ENCODE measurements at regions not wholly inside any gene's neighbourhood (a gene's known extent, or its start where the extent isn't known, plus 50 kb on each side); places are given as distances from the start of the nearest gene placed in this dataset.
"Not testable (repeated sequence)": the region's sequence is repeated elsewhere in the genome, so short reads cannot be mapped to it uniquely, and the experiment has no call there.

DNA sequence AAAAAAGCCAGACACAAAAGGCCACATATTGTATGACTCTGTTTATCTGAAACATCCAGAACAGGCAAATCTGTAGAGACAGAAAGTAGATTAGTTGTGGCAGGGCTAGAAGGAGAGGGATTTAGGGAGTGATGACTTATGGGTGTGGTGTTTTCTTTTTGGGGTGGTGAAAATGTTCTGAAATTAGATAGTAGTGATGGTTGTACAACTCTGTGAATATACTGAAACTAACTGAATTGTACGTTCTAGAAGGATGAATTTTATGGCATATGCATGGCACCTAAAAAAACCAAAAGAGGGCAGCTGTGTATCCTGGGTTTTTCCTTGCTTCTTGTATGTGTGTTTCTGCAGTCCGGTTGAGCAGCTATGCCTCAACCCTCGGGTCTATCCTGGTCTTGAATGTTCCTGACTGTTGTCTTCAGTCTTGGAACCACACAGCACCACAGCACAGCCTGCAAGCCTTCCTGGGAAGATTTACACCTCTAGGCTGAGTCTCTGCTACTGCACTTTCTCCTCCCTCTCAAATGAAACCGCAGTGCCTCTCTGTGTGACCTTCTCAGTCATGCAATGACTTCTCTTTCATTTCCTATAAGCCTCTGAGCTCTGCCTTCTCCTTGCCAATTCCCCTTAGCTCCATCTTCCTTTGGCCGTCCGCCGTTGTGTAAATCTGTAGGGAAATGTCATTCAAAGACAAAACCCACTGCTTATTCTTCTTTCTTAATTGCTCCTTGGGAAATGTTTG is 269.1 kb upstream of the PLGLB1 start:
- H3K36me3 Mint-ChIP-seq (ENCODE audit: low read depth); DNase-seq (ENCODE audit: low spot score); H3K9me3 Mint-ChIP-seq; intact Hi-C loops (cut with micrococcal nuclease); H3K27me3 Mint-ChIP-seq (ENCODE audit: insufficient read depth): not testable (repeated sequence)
- H3K4me1 Mint-ChIP-seq (ENCODE audit: low read depth): peaks cover 19% of the 10 kb centered on the region
- H3K27ac Mint-ChIP-seq: peak overlapping the region; percentile 65
- H3K4me3 Mint-ChIP-seq: peak overlapping the region; percentile 65

DNA sequence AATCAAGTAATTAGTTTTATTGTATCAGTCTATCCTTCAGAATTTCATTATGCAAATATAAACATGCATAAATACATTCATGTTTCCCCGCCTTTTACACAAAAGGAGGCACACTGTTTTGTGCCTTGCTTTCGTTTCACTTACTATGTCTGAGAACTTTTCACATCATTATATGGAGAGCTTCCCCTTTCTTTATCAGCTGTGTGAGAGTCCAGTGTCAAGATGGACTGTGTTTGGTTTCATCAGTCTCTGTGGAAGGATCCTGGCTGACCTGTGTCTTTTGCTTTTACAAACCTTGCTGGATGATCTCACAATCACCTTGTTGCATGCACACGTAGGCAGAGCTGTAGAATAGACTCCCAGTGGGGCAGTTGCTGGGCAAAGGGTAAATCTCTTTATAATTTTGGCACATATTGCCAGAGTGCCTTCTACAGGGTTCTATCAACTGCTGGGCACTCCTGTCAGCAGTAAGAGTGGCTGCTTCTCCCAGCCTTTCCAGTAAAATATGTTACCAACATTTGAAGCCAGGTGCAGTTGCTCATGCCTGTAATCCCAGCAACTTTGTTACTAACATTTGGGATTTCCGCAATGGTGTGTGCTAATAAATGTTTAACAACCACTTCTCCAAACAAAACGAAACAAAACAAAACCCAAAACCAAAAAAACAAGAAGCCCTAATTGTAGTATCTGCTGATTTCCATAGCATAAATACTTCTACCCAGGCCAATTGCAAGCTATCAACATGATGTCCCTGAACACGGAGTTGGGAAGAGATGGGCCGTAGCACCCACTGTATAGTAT is 270.0 kb upstream of the PLGLB1 start:
- H3K27ac Mint-ChIP-seq; DNase-seq (ENCODE audit: low spot score); H3K27me3 Mint-ChIP-seq (ENCODE audit: insufficient read depth); H3K36me3 Mint-ChIP-seq (ENCODE audit: low read depth); H3K9me3 Mint-ChIP-seq; intact Hi-C loops (cut with micrococcal nuclease); H3K4me3 Mint-ChIP-seq: not testable (repeated sequence)
- H3K4me1 Mint-ChIP-seq (ENCODE audit: low read depth): peaks cover 19% of the 10 kb centered on the region

DNA sequence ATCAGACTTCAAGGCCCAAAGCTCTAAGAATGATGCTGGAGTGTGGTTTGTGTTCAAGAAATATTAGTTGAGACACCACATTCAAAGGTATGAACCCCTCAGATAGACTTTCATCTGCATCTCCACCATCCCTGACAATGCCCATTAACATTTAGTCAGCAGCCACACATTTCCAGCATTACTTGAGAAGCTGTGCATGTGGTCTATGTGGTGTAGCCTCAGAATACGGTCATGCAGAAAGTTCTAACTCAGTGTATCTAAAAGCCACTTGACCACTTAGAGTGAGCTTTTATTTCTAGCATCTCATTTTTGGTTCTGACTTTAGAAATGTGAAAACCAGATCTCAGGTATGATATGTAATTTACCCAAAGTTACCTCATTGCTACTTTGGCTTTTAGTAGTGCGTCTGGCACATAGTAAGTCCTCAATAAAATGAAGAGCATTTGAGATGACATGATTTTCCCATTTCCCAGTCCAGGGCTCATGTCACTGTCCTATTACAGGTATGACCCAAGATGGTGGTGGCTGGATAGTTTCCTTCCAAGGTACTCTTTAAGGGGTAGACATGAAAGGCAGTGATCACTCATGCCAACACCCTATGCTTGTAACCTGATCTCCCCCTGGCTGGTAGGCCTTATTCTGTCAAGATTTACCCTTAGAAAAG is 272.4 kb upstream of the PLGLB1 start:
- DNase-seq (ENCODE audit: low spot score); H3K27ac Mint-ChIP-seq; H3K9me3 Mint-ChIP-seq; H3K36me3 Mint-ChIP-seq (ENCODE audit: low read depth); H3K4me3 Mint-ChIP-seq; intact Hi-C loops (cut with micrococcal nuclease); H3K27me3 Mint-ChIP-seq (ENCODE audit: insufficient read depth): not testable (repeated sequence)
- peaks cover 19% of the 10 kb centered on the region for H3K4me1 Mint-ChIP-seq (ENCODE audit: low read depth)

DNA sequence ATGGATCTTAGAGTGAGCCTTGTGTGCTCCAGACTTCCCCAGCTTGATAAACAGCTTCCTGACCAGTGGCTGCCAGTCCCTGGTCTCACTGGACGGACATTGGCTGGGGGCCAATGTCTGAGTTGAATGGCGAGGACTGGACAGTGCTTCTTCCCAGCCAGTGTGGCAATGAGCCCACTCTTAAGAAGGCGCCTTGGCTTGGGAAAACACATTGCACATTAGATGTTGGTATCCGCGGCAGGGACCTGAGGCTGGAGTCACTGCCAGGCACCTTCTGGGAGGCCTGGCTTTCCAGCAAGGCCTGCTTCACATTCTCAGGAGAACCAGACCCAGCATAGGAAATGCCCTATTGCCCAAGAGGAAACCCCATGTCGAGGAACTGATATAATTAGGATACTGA is 273.5 kb upstream of the PLGLB1 start:
- intact Hi-C loops (cut with micrococcal nuclease): not testable (repeated sequence)

DNA sequence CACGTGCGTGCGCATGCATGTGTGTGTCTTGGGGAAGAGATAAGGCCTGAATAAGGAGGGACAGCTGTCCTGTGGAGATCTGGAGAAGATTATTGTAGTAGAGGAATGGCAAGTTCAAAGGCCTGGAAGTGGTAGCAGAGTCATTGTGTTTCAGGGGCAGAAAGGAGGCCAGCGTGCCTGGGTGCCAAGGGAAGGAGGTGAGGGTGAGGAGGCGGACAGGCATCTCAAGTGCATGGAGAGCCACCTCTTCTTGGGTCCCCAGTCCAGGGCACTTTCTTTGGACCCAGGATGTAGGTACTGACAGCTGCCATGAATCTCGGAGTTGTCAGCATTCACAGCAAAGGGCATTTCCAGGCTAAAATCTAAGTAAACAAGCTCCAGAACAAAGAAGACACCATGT is 279.7 kb upstream of the PLGLB1 start:
- H3K9me3 Mint-ChIP-seq; H3K4me3 Mint-ChIP-seq; H3K27ac Mint-ChIP-seq; H3K4me1 Mint-ChIP-seq (ENCODE audit: low read depth); DNase-seq (ENCODE audit: low spot score); H3K36me3 Mint-ChIP-seq (ENCODE audit: low read depth); H3K27me3 Mint-ChIP-seq (ENCODE audit: insufficient read depth); intact Hi-C loops (cut with micrococcal nuclease): not testable (repeated sequence)

More for the DNA sequence above, 273.5 kb upstream of the PLGLB1 start:
- not testable (repeated sequence) for H3K36me3 Mint-ChIP-seq (ENCODE audit: low read depth); H3K4me3 Mint-ChIP-seq; DNase-seq (ENCODE audit: low spot score); H3K9me3 Mint-ChIP-seq; H3K27me3 Mint-ChIP-seq (ENCODE audit: insufficient read depth); H3K27ac Mint-ChIP-seq
- peaks cover 19% of the 10 kb centered on the region for H3K4me1 Mint-ChIP-seq (ENCODE audit: low read depth)

DNA sequence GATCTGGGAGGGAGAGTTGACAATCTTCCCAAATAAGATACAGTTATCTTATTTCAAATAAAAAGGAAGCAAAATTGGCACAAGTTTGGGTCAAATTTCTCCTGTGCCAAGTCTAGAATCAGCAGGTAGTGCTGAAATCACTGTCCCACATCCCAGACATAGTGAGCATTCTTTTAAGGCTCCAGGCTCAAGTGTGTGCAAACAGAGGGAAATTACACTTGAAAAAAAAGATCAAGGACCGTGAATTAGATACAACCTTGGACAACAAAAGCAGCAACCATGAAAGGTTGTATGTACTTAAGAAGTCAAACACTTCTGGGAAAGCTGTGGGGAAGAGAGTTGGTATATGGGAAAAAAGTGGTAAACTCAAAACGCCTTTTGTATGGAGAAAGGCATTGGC is 280.2 kb upstream of the PLGLB1 start:
- H3K9me3 Mint-ChIP-seq; H3K27me3 Mint-ChIP-seq (ENCODE audit: insufficient read depth); H3K4me3 Mint-ChIP-seq; H3K36me3 Mint-ChIP-seq (ENCODE audit: low read depth); H3K4me1 Mint-ChIP-seq (ENCODE audit: low read depth); H3K27ac Mint-ChIP-seq; intact Hi-C loops (cut with micrococcal nuclease); DNase-seq (ENCODE audit: low spot score): not testable (repeated sequence)

DNA sequence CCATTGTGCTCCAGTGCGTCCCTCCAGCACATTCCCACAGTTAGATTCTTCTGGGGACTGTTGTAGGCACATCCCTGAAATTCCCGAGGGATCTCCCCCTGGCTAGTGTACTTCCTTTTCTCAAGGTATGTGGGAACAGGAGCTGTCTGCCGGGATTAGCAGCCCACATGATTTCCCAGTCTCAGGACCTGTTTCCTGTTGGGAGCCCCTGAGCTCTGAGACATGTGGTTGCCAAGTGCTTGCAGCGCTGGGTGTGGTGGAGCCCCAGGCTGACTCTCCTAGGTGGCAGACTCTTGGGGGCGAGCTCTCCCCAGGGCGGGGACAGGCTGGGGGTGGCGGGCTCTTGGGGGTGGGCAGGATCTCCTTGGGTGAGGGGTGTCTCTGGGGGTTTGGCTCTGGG is 287.0 kb upstream of the PLGLB1 start:
- DNase-seq (ENCODE audit: low spot score); H3K27me3 Mint-ChIP-seq (ENCODE audit: insufficient read depth); H3K36me3 Mint-ChIP-seq (ENCODE audit: low read depth); intact Hi-C loops (cut with micrococcal nuclease); H3K27ac Mint-ChIP-seq; H3K9me3 Mint-ChIP-seq; H3K4me3 Mint-ChIP-seq: not testable (repeated sequence)
- peaks cover 12% of the 10 kb centered on the region for H3K4me1 Mint-ChIP-seq (ENCODE audit: low read depth)

DNA sequence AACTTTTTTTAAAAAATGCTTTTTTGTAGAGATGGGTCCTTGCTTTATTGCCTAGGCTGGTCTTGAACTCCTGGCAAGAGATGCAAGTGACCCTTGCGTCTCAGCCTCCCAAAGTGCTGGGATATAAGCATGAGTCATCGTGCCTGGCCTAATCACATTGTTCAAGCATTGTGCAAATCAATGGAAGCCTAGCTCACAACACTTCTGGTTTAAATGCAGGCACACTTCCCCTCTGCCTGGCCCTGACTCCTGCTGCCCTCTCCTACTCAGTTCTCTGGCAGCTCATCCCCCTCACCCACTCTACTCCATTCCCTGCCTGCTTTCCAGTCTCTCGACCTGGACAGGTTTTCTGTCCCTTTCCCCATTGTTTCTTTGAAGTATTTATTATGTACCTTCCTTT is 288.1 kb upstream of the PLGLB1 start:
- H3K27ac Mint-ChIP-seq; H3K9me3 Mint-ChIP-seq; intact Hi-C loops (cut with micrococcal nuclease); H3K36me3 Mint-ChIP-seq (ENCODE audit: low read depth); H3K4me3 Mint-ChIP-seq; DNase-seq (ENCODE audit: low spot score); H3K27me3 Mint-ChIP-seq (ENCODE audit: insufficient read depth): not testable (repeated sequence)
- H3K4me1 Mint-ChIP-seq (ENCODE audit: low read depth): peaks cover 19% of the 10 kb centered on the region

DNA sequence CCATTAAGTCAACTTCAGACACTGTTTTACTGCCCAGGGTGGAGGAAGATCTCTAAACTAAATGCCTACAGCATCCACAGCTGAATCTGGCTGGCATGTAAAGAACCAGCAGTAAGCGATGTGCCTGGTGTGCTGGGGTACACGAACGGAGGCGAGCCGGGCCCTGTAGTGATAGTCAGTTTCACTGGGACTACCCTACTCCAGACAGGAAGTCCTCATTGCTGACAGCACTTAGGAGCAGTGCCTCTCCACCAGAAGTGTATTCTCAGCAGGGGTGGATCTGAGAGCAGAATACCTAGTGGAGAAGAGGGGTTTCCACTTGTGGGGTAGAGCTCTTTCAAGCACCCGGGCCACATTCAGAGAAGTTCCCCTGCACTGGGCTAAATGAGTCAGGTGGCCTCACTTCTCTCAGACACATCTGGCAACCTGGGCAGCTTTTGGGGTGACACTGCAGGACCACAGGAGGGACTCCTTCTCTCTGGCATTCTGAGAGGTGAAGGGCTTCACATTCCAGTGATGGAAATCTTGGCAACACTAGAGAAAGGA is 290.3 kb upstream of the PLGLB1 start:
- DNase-seq (ENCODE audit: low spot score); H3K27ac Mint-ChIP-seq; H3K36me3 Mint-ChIP-seq (ENCODE audit: low read depth); intact Hi-C loops (cut with micrococcal nuclease); H3K9me3 Mint-ChIP-seq; H3K27me3 Mint-ChIP-seq (ENCODE audit: insufficient read depth); H3K4me3 Mint-ChIP-seq: not testable (repeated sequence)
- peaks cover 19% of the 10 kb centered on the region for H3K4me1 Mint-ChIP-seq (ENCODE audit: low read depth)

DNA sequence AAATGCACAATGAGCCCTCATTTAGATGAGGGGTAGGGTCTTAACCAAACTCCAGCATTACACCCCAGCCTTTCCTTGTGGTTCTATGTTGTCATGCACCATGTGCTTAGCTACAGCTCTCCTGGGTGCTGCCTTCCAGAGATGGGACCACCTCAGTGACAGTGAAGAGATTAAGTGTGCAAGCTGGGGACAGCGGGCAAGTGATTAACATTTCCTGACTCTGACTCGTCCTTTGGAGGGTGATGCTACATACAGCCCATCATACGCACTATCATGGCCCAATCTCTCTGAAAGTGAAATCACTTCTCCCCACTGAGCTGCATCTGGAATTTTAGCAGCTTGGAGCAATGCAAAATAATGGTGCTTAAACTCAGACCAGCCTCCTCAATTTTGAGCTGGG is 293.0 kb upstream of the PLGLB1 start:
- Mint-ChIP-seq H3K27ac (peak overlapping the region; percentile 48), H3K4me1 (ENCODE audit: low read depth) (peaks cover 19% of the 10 kb centered on the region)
- H3K27me3 Mint-ChIP-seq (ENCODE audit: insufficient read depth); H3K4me3 Mint-ChIP-seq; H3K9me3 Mint-ChIP-seq; intact Hi-C loops (cut with micrococcal nuclease); H3K36me3 Mint-ChIP-seq (ENCODE audit: low read depth); DNase-seq (ENCODE audit: low spot score): not testable (repeated sequence)

DNA sequence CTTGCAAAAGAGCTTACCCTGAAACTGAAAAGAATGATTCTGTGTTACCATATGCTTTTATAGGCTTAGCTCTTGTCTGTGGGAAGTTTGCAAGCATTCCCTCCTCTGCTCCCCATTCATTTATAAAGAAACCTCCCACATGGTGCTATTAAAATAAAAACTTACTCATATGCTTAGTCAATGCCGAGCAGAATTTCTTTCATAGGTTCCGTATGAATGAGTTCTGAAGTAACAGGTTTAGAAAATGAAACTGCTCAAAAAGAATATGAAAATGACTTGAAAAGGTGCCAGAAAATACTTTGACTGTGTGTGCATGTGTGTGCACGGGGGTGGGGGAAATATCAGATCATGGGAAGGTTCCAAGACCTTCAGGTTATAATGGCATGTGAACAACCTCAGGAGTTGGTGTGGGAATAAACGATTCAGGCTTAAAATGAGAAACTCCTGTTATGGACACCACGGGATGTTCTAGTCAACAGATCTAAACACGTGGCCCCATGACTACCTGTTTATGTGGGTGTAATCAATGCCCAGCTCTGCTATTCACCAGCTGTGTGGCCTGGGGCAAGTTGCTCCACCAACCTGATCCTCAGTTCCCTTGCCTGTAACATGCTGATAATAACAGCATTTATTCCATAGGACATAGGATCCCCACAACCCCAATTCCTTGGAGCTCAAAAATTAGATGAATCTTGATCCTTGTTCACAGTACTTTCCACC is 293.7 kb upstream of the PLGLB1 start:
- H3K27ac Mint-ChIP-seq; H3K36me3 Mint-ChIP-seq (ENCODE audit: low read depth); intact Hi-C loops (cut with micrococcal nuclease); H3K9me3 Mint-ChIP-seq; DNase-seq (ENCODE audit: low spot score); H3K4me3 Mint-ChIP-seq; H3K27me3 Mint-ChIP-seq (ENCODE audit: insufficient read depth): not testable (repeated sequence)
- peaks cover 19% of the 10 kb centered on the region for H3K4me1 Mint-ChIP-seq (ENCODE audit: low read depth)

DNA sequence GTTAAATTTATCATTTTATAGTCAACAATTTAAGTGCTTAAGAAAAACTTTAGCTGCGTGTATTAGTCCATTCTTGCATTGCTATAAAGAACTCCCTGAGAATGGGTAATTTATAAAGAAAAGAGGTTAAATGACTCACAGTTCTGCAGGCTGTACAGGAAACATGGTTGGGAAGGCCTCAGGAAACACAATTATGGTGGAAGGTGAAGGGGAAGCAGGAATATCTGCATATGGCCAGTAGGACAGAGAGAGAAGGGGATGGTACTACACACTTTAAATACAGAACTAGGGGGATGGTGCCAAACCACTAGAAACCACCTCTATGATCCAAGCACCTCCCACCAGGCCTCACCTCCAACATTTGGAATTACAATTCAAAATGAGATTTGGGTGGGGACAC is 295.5 kb upstream of the PLGLB1 start:
- H3K9me3 Mint-ChIP-seq; H3K27ac Mint-ChIP-seq; H3K4me3 Mint-ChIP-seq; intact Hi-C loops (cut with micrococcal nuclease); H3K27me3 Mint-ChIP-seq (ENCODE audit: insufficient read depth); DNase-seq (ENCODE audit: low spot score); H3K36me3 Mint-ChIP-seq (ENCODE audit: low read depth): not testable (repeated sequence)
- H3K4me1 Mint-ChIP-seq (ENCODE audit: low read depth): peaks cover 21% of the 10 kb centered on the region

All from activated T-helper 1 cell treated with anti-CD3 and anti-CD28 coated beads, Interleukin-12 subunit alpha, Interleukin-12 subunit beta, Interleukin-2, Interleukin-4 antibody, amounts not matched to agents 30 ng/mL and 10 ng/mL and 1 ng/mL, durations not matched to agents 14 hours and 24 hours and 36 hours (primary cell).